Limb (tissue), 2 donors: ENCODE measurements at regions not wholly inside any gene's neighbourhood (a gene's known extent, or its start where the extent isn't known, plus 50 kb on each side); places are given as distances from the start of the nearest gene placed in this dataset.
A peak's percentile ranks its signal among the peaks of the same experiment; 100 is the strongest.
"Not testable (repeated sequence)": the region's sequence is repeated elsewhere in the genome, so short reads cannot be mapped to it uniquely, and the experiment has no call there.

Source experiments
- DNase-seq, 2 donors: peaks; one replicate each; pipeline ENCODE4 v3.0.0-alpha.2; 2016; ENCODE audit errors: extremely low spot score in 2 of 2

GRCh38 chr21:22263890-22264289, 1265.7 kb downstream of the NCAM2 start:
- no peak for DNase-seq

- peak in 1 of 2 donors; percentile 12 for DNase-seq
Observed at GRCh38 chr21:22277341-22277740, 1279.1 kb downstream of the NCAM2 start.

GRCh38 chr21:22278366-22278765, 1280.2 kb downstream of the NCAM2 start:
- DNase-seq, result no peak

GRCh38 chr21:22280851-22281250, 1282.6 kb downstream of the NCAM2 start:
- no peak for DNase-seq

GRCh38 chr21:22288885-22289499, 1290.8 kb downstream of the NCAM2 start:
- no peak for DNase-seq

GRCh38 chr21:22292144-22292543, 1293.9 kb downstream of the NCAM2 start:
- no peak for DNase-seq

- DNase-seq, result no peak
Observed at GRCh38 chr21:22297575-22297974, 1299.4 kb downstream of the NCAM2 start.

- no peak for DNase-seq
Observed at GRCh38 chr21:22311741-22312462, 1313.7 kb downstream of the NCAM2 start.

GRCh38 chr21:22314963-22315362, 1316.8 kb downstream of the NCAM2 start:
- DNase-seq, result no peak

GRCh38 chr21:22319435-22319834, 1321.2 kb downstream of the NCAM2 start:
- no peak for DNase-seq

GRCh38 chr21:22342889-22343288, 1344.7 kb downstream of the NCAM2 start:
- peak in 1 of 2 donors; percentile 54 for DNase-seq

- DNase-seq, result no peak
Observed at GRCh38 chr21:22343303-22343702, 1345.1 kb downstream of the NCAM2 start.

GRCh38 chr21:22343721-22344120, 1345.5 kb downstream of the NCAM2 start:
- no peak for DNase-seq

GRCh38 chr21:22345624-22346023, 1347.4 kb downstream of the NCAM2 start:
- DNase-seq, result no peak

GRCh38 chr21:22346576-22346975, 1348.4 kb downstream of the NCAM2 start:
- no peak for DNase-seq

GRCh38 chr21:22351076-22351475, 1352.9 kb downstream of the NCAM2 start:
- DNase-seq, result no peak

GRCh38 chr21:22352088-22352487, 1353.9 kb downstream of the NCAM2 start:
- no peak for DNase-seq

- DNase-seq, result no peak
Observed at GRCh38 chr21:22355949-22356348, 1357.7 kb downstream of the NCAM2 start.

GRCh38 chr21:22356663-22357062, 1358.5 kb downstream of the NCAM2 start:
- no peak for DNase-seq

GRCh38 chr21:22359599-22359998, 1361.4 kb downstream of the NCAM2 start:
- DNase-seq, result not testable (repeated sequence)

- no peak for DNase-seq
Observed at GRCh38 chr21:22363504-22363903, 1365.3 kb downstream of the NCAM2 start.

GRCh38 chr21:22364163-22364562, 1366.0 kb downstream of the NCAM2 start:
- DNase-seq, result no peak
